Keratinocyte (primary cell): ENCODE measurements at regions not wholly inside any gene's neighbourhood (a gene's known extent, or its start where the extent isn't known, plus 50 kb on each side); places are given as distances from the start of the nearest gene placed in this dataset.

Experiments used
- DNase-seq: peaks from one replicate; pipeline ENCODE4 v3.0.0-alpha.2; 2011; ENCODE audit warnings: low read depth, missing footprints, low spot score
- FAIRE-seq: peaks from 2 replicates; lab custom pipeline; 2011; peaks lifted over from hg19 to GRCh38; lab: Jason Lieb, UNC
- H2AFZ ChIP-seq: 2 replicates; pipeline ENCODE4 v1.6.0; 2012; ENCODE audit warnings: low read length, control low read depth, inconsistent platforms; ENCODE audit not compliant: control insufficient read depth
- H3K27ac ChIP-seq: 2 replicates; pipeline ENCODE4 v1.5.1; 2011; ENCODE audit warnings: low read length; ENCODE audit not compliant: control insufficient read depth, insufficient read depth
- H3K27me3 ChIP-seq: 3 replicates; pipeline ENCODE4 v1.6.0; 2011; ENCODE audit warnings: low read length; ENCODE audit not compliant: control insufficient read depth, insufficient read depth; ENCODE audit errors: extremely low read depth
- H3K36me3 ChIP-seq, 2 experiments: 2 replicates in 1 of 2; 3 replicates in 1 of 2; pipeline ENCODE4 v1.5.1; 2011; ENCODE audit warnings: low read length in 2 of 2, mild to moderate bottlenecking in 1 of 2; ENCODE audit not compliant: control insufficient read depth in 2 of 2, insufficient read depth in 2 of 2; ENCODE audit errors: extremely low read depth in 1 of 2
- H3K4me1 ChIP-seq: 3 replicates; pipeline ENCODE4 v1.5.1; 2011; ENCODE audit warnings: low read length; ENCODE audit not compliant: control insufficient read depth, insufficient read depth; ENCODE audit errors: extremely low read depth
- H3K4me2 ChIP-seq: 3 replicates; pipeline ENCODE4 v1.6.0; 2011; ENCODE audit warnings: low read depth, low read length; ENCODE audit not compliant: control insufficient read depth, insufficient read depth; ENCODE audit errors: extremely low read depth
- H3K4me3 ChIP-seq, 3 experiments: fragments of 200-600 bp in 1 of 3; sonication (generic) in 1 of 3; 2 replicates in 2 of 3; 3 replicates in 1 of 3; pipeline ENCODE4 v1.5.1; 2011 to 2016; ENCODE audit warnings: low read length in 3 of 3, mild to moderate bottlenecking in 3 of 3, control low read depth in 2 of 3, inconsistent platforms in 1 of 3, low read depth in 1 of 3, mixed read lengths in 1 of 3, mixed run types in 1 of 3, moderate library complexity in 1 of 3; ENCODE audit not compliant: control insufficient read depth in 2 of 3, insufficient read depth in 2 of 3; ENCODE audit errors: extremely low read depth in 1 of 3
- H3K79me2 ChIP-seq: 2 replicates; pipeline ENCODE4 v1.6.0; 2012; ENCODE audit warnings: low read length; ENCODE audit not compliant: control insufficient read depth, insufficient read depth
- H3K9ac ChIP-seq: 3 replicates; pipeline ENCODE4 v1.6.0; 2011; ENCODE audit warnings: low read length; ENCODE audit not compliant: control insufficient read depth, insufficient read depth; ENCODE audit errors: extremely low read depth
- H3K9me1 ChIP-seq: 3 replicates; pipeline ENCODE4 v1.6.0; 2011; ENCODE audit warnings: low read length; ENCODE audit not compliant: control insufficient read depth, insufficient read depth; ENCODE audit errors: extremely low read depth
- H3K9me3 ChIP-seq: 2 replicates; pipeline ENCODE4 v1.5.1; 2012; ENCODE audit warnings: low read depth, low read length; ENCODE audit not compliant: control insufficient read depth
- H4K20me1 ChIP-seq: 3 replicates; pipeline ENCODE4 v1.6.0; 2011; ENCODE audit warnings: low read length; ENCODE audit not compliant: control insufficient read depth, insufficient read depth; ENCODE audit errors: extremely low read depth
- CTCF ChIP-seq, 3 experiments: IDR thresholded peaks in 1 of 3; conservative IDR thresholded peaks in 1 of 3; optimal IDR thresholded peaks in 1 of 3; 2 replicates in 2 of 3; 3 replicates in 1 of 3; pipeline versions ENCODE3 to v1.5.1; 2011; ENCODE audit warnings: low read length in 3 of 3, mild to moderate bottlenecking in 3 of 3, moderate library complexity in 2 of 3, control low read depth in 1 of 3, inconsistent platforms in 1 of 3; ENCODE audit not compliant: insufficient read depth in 2 of 3; ENCODE audit errors: extremely low read depth in 1 of 3
- EZH2 ChIP-seq: IDR thresholded peaks from one replicate; pipeline ENCODE4 v1.6.1; 2012; ENCODE audit warnings: inconsistent platforms, mild to moderate bottlenecking, low read length, moderate library complexity
- dilution Hi-C: fragments of 300-500 bp; cut with MboI; formaldehyde crosslinking; loops from one replicate; pipeline ENCODE4 v1.7.0; 2020; ENCODE audit warnings: low sequenced_read_pairs; ENCODE audit not compliant: extremely low pct_ligation_motif_present

GRCh38 chr6:148614602-148615001, 132.2 kb upstream of the UST start:
- no peaks in the 10 kb centered on the region for H3K9me1 ChIP-seq
- DNase-seq (no peak), FAIRE-seq (no peak)
- no peak overlapping the region for H3K9ac ChIP-seq
- H2AFZ ChIP-seq = no peak overlapping the region
- H3K27ac ChIP-seq = no peak overlapping the region
- H3K36me3 ChIP-seq = no peaks in the 10 kb centered on the region
- H3K4me1 ChIP-seq = no peaks in the 10 kb centered on the region
- no peaks in the 10 kb centered on the region for H3K9me3 ChIP-seq
- H3K4me3 ChIP-seq = no peak overlapping the region
- no peaks in the 10 kb centered on the region for H3K79me2 ChIP-seq
- TF ChIP-seq EZH2 = no peak
- TF ChIP-seq CTCF (optimal IDR thresholded peaks at IDR 0.05 in 1 of 3, IDR thresholded peaks at IDR 0.05 in 1 of 3, conservative IDR thresholded peaks at IDR 0.05 in 1 of 3; ENCODE audit: extremely low read depth in 1 of 3, insufficient read depth in 2 of 3, low read length in 3 of 3) = no peak
- H4K20me1 ChIP-seq = no peaks in the 10 kb centered on the region
- H3K27me3 ChIP-seq = peaks cover 13% of the 10 kb centered on the region
- dilution Hi-C loops = no loop called here
- no peak overlapping the region for H3K4me2 ChIP-seq

GRCh38 chr6:148616841-148617240, 130.0 kb upstream of the UST start:
- TF ChIP-seq EZH2 (no peak), CTCF (optimal IDR thresholded peaks at IDR 0.05 in 1 of 3, IDR thresholded peaks at IDR 0.05 in 1 of 3, conservative IDR thresholded peaks at IDR 0.05 in 1 of 3; ENCODE audit: extremely low read depth in 1 of 3, insufficient read depth in 2 of 3, low read length in 3 of 3) (no peak)
- Histone ChIP-seq H3K4me1 (no peaks in the 10 kb centered on the region), H3K9me1 (no peaks in the 10 kb centered on the region), H3K9ac (no peak overlapping the region), H4K20me1 (no peaks in the 10 kb centered on the region), H3K27ac (no peak overlapping the region), H3K36me3 (no peaks in the 10 kb centered on the region), H3K9me3 (no peaks in the 10 kb centered on the region), H3K79me2 (no peaks in the 10 kb centered on the region), H3K4me3 (no peak overlapping the region), H3K4me2 (no peak overlapping the region), H2AFZ (no peak overlapping the region), H3K27me3 (peaks cover 12% of the 10 kb centered on the region)
- DNase-seq (no peak), FAIRE-seq (no peak)
- dilution Hi-C loops = no loop called here
